Left lung (tissue), 4 donors: ENCODE measurements at regions not wholly inside any gene's neighbourhood (a gene's known extent, or its start where the extent isn't known, plus 50 kb on each side); places are given as distances from the start of the nearest gene placed in this dataset.

Experiments used
- ATAC-seq: fragments of 200-7000 bp; cut with Tn5 transposase; one replicate; pipeline ENCODE4 v1.9.1; 2020; ENCODE audit warnings: moderate library complexity
- DNase-seq, 4 donors: peaks; one replicate each; pipeline ENCODE4 v3.0.0-alpha.2; 2013 to 2020
- H3K27ac ChIP-seq, 2 donors: fragments of 200-600 bp; sonication (generic) in 1 of 2; one replicate each; pipeline versions ENCODE4 v1.5.0 to v1.8.0; 2020 to 2021
- H3K27me3 ChIP-seq, 2 donors: fragments of 200-600 bp; sonication (generic) in 1 of 2; one replicate each; pipeline versions ENCODE4 v1.5.0 to v1.8.0; 2020 to 2021
- H3K36me3 ChIP-seq, 2 donors: fragments of 200-600 bp; sonication (generic) in 1 of 2; one replicate each; pipeline versions ENCODE4 v1.5.0 to v1.8.0; 2020 to 2021
- H3K4me1 ChIP-seq, 2 donors: fragments of 200-600 bp; one replicate each; pipeline ENCODE4 v1.8.0; 2021
- H3K4me3 ChIP-seq, 2 donors: fragments of 200-600 bp; sonication (generic) in 1 of 2; one replicate each; pipeline versions ENCODE4 v1.5.0 to v1.8.0; 2020 to 2021; ENCODE audit warnings: mild to moderate bottlenecking in 1 of 2
- H3K9me3 ChIP-seq, 2 donors: fragments of 200-600 bp; sonication (generic) in 1 of 2; one replicate each; pipeline versions ENCODE4 v1.5.0 to v1.8.0; 2020 to 2021
- intact Hi-C, 2 donors: fragments of 100-400 bp; cut with DNase I; formaldehyde crosslinking; loops; one replicate each; pipeline versions ENCODE4 v1.11.2 to v1.14.2; 2022
- TF ChIP-seq, protein P1 (sequence below), 2 donors: fragments of 200-600 bp; sonication (generic) in 1 of 2; IDR thresholded peaks; one replicate each; pipeline versions ENCODE4 v1.5.0 to v1.8.0; 2021; ENCODE audit warnings: antibody characterized with exemption in 2 of 2
- donor health status: DM: no; HTN: yes; CAD: no.
- donor health status: DM: no; HTN: no; CAD: no.

DNA sequence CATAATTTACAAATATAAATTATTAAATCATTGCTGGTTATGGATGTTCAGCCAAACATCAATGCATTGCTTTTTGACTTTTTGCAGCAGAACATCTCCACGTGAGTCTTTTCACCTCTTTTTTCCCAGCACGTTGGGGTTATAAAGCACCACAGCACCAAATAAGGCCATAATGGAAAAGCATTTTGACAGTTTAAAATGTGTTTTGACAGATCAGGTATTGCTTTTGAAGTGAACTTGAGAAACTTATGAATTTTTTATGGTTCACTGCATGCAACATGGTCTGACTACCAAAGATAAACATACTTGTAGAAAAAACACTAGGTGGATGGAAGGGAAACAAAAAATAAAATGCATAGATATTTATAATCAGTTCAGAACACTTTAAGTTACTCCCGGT is 622.4 kb downstream of the HTR1B start:
- no peak overlapping the region for H3K27ac ChIP-seq
- no peaks in the 10 kb centered on the region for H3K27me3 ChIP-seq
- intact Hi-C loops: no loop called here
- TF ChIP-seq, protein P1, sequence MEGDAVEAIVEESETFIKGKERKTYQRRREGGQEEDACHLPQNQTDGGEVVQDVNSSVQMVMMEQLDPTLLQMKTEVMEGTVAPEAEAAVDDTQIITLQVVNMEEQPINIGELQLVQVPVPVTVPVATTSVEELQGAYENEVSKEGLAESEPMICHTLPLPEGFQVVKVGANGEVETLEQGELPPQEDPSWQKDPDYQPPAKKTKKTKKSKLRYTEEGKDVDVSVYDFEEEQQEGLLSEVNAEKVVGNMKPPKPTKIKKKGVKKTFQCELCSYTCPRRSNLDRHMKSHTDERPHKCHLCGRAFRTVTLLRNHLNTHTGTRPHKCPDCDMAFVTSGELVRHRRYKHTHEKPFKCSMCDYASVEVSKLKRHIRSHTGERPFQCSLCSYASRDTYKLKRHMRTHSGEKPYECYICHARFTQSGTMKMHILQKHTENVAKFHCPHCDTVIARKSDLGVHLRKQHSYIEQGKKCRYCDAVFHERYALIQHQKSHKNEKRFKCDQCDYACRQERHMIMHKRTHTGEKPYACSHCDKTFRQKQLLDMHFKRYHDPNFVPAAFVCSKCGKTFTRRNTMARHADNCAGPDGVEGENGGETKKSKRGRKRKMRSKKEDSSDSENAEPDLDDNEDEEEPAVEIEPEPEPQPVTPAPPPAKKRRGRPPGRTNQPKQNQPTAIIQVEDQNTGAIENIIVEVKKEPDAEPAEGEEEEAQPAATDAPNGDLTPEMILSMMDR (IDR thresholded peaks at IDR 0.05): no peak
- no peak overlapping the region for H3K4me3 ChIP-seq
- peaks cover 0 to 10% of the 10 kb centered on the region in 2 donors for H3K9me3 ChIP-seq
- ATAC-seq (no peak), DNase-seq (no peak)
- no peaks in the 10 kb centered on the region for H3K36me3 ChIP-seq
- no peaks in the 10 kb centered on the region for H3K4me1 ChIP-seq

DNA sequence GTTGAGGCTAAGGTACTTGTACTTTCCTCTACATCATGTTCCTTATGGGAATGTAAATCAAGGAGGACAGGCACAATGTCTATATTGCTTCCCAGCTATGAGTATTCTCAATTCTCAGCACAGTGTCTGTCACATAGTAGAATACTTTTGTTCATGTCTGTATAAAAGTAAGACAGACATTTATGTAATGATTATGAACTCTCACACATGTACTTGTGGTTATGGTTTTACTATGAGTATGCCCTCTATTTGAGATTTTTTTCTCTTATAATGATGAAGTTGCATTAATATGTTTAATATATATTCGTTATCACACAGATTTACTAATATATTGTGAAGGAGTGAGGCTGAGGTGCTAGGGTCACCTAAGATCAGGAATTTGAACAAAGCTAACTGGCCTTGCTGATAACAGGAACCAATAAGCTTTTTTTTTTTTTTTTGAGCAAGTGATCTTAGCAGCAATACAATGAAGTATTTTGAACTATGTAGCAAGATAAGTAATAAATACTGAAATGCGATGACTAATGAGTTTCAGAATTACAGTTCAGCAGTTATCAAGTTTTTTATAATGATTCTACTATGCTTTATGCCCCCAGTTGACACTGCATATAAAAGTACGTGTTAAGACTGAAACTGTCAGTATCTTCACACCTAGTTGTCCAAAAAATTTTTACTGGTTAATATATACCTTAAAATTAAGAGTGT is 623.1 kb downstream of the HTR1B start:
- peaks cover 0 to 7% of the 10 kb centered on the region in 2 donors for H3K9me3 ChIP-seq
- no peaks in the 10 kb centered on the region for H3K4me1 ChIP-seq
- no peaks in the 10 kb centered on the region for H3K36me3 ChIP-seq
- ATAC-seq (no peak), DNase-seq (no peak)
- intact Hi-C loops: no loop called here
- H3K4me3 ChIP-seq: no peak overlapping the region
- TF ChIP-seq, protein P1 (IDR thresholded peaks at IDR 0.05): no peak
- H3K27ac ChIP-seq: no peak overlapping the region
- H3K27me3 ChIP-seq: no peaks in the 10 kb centered on the region

DNA sequence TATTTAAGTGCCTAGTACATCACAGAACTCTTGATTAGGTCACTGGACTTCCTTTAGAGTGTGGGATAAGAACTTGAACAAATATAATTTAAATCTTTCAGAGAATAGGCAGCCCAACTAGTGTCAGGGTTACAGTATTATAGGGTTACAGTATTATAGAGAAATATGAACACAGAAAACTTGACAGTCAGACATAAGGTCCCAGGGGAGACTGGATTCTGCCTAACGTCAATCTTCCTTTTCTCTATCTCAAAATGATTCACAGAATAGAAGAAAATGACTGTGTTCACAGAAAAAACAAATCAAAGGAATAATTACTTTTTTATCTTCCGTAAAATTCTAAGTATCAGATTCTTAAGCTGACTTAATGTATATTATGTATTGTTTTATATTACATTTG is 623.8 kb downstream of the HTR1B start:
- H3K27ac ChIP-seq: no peak overlapping the region
- no peak overlapping the region for H3K4me3 ChIP-seq
- peaks cover 0 to 4% of the 10 kb centered on the region in 2 donors for H3K9me3 ChIP-seq
- ATAC-seq (no peak), DNase-seq (no peak)
- intact Hi-C loops: no loop called here
- TF ChIP-seq, protein P1 (IDR thresholded peaks at IDR 0.05): no peak
- no peaks in the 10 kb centered on the region for H3K27me3 ChIP-seq
- H3K36me3 ChIP-seq: no peaks in the 10 kb centered on the region
- H3K4me1 ChIP-seq: no peaks in the 10 kb centered on the region

DNA sequence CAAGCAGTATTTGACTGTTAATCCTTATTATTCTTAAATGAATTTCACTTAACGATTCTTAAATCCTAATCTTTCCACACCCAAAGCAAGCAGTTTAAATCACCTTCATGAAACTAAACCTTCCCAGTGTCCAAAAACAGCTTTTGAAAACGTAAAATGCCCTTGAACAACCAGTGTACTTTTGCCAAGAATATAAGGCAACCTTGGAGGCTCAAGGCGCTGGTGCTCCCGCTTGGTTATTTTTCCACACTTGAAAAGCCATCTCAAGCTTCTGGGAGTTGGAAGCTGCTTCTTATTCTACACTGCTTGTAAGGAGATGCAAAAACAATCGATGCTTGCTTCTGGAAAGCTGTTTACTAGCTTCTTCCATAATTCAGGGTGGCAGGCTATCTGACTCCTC is 625.7 kb downstream of the HTR1B start:
- Histone ChIP-seq H3K9me3 (no peaks in the 10 kb centered on the region), H3K4me3 (no peak overlapping the region), H3K27ac (no peak overlapping the region), H3K27me3 (no peaks in the 10 kb centered on the region), H3K4me1 (no peaks in the 10 kb centered on the region), H3K36me3 (no peaks in the 10 kb centered on the region)
- no peak for ATAC-seq
- DNase-seq: no peak
- intact Hi-C loops: no loop called here
- TF ChIP-seq, protein P1 (IDR thresholded peaks at IDR 0.05): no peak

DNA sequence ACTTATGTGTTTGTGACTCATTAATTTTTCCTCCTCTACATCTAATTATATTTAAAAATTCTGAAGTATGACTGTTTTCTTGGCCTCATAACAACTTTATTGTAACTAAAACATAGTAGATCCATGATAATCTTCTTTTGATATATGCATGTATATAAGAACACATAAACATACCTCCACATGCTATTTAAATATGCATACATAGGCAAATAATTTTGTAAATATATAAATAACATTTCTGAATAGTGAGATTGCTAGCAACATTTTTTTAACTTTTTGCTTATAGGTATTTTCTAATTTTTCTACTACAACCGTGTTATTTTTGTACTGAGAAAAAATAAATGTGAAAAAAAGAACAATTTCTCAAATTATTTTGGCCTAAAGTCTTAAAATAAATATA is 627.6 kb downstream of the HTR1B start:
- Histone ChIP-seq H3K27ac (no peak overlapping the region), H3K36me3 (no peaks in the 10 kb centered on the region), H3K9me3 (no peaks in the 10 kb centered on the region), H3K27me3 (no peaks in the 10 kb centered on the region), H3K4me1 (no peaks in the 10 kb centered on the region), H3K4me3 (no peak overlapping the region)
- intact Hi-C loops: no loop called here
- ATAC-seq (no peak), DNase-seq (no peak)
- TF ChIP-seq, protein P1 (IDR thresholded peaks at IDR 0.05): no peak
